Heart left ventricle (tissue), 13 donors: ENCODE measurements at regions not wholly inside any gene's neighbourhood (a gene's known extent, or its start where the extent isn't known, plus 50 kb on each side); places are given as distances from the start of the nearest gene placed in this dataset.

Experiments
- POLR2A ChIP-seq, 2 donors: fragments of 450-650 bp; IDR thresholded peaks; one replicate each; pipeline ENCODE4 v1.6.1; 2017; ENCODE audit warnings: antibody characterized with exemption in 2 of 2, mild to moderate bottlenecking in 2 of 2, moderate library complexity in 2 of 2
- TF ChIP-seq, protein P1 (sequence below), 12 donors: fragments of 200-600 bp; sonication (generic) in 4 of 12; IDR thresholded peaks; one replicate each; pipeline versions ENCODE4 v1.5.0 to v1.8.0; 2018 to 2022; ENCODE audit warnings: antibody characterized with exemption in 12 of 12, mild to moderate bottlenecking in 5 of 12
- donor health status: ischemic (EF 13 %, LVEDD 7.1; RV severe dilation, severe dysfunction).
- donor health status: DM: no; HTN: yes; CAD: no.
- donor health status: DM: no; HTN: no; CAD: no.
- donor health status: ischemic (EF 25% LVEDD 6.9; RV normal size, moderate dysfunction).
- donor health status: ischemic (EF 25% LVEDD 5.7; RV mildly dilated, moderate dysfunction).
- donor health status: ischemic (EF 35%, LVEDD 5.7; RV mildly dilated, moderate dysfunction).
- donor health status: nonischemic (EF 11% LVEDD 7.7; RV severe dilation, severe dysfunction).
- donor health status: DM: yes; HTN: yes; CAD: no.
- donor health status: PGD.
- donor health status: ischemic (EF 29% LVEDD 5.4; RV normal size, mild dysfunction).
- donor health status: nonischemic (EF 23%, LVEDD 6.1; RV moderate dilation, normal function).

GRCh38 chr13:64061649-64062048 lies 2646.0 kb upstream of the PCDH20 start:
- TF ChIP-seq, protein P1, sequence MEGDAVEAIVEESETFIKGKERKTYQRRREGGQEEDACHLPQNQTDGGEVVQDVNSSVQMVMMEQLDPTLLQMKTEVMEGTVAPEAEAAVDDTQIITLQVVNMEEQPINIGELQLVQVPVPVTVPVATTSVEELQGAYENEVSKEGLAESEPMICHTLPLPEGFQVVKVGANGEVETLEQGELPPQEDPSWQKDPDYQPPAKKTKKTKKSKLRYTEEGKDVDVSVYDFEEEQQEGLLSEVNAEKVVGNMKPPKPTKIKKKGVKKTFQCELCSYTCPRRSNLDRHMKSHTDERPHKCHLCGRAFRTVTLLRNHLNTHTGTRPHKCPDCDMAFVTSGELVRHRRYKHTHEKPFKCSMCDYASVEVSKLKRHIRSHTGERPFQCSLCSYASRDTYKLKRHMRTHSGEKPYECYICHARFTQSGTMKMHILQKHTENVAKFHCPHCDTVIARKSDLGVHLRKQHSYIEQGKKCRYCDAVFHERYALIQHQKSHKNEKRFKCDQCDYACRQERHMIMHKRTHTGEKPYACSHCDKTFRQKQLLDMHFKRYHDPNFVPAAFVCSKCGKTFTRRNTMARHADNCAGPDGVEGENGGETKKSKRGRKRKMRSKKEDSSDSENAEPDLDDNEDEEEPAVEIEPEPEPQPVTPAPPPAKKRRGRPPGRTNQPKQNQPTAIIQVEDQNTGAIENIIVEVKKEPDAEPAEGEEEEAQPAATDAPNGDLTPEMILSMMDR (IDR thresholded peaks at IDR 0.05), result no peak
- TF ChIP-seq POLR2A (IDR thresholded peaks at IDR 0.05), result no peak
